Umbilical cord (tissue), 1 donor: ENCODE measurements at regions not wholly inside any gene's neighbourhood (a gene's known extent, or its start where the extent isn't known, plus 50 kb on each side); places are given as distances from the start of the nearest gene placed in this dataset.

Experiments used
- DNase-seq: peaks from one replicate; pipeline ENCODE4 v3.0.0-alpha.2; 2015; ENCODE audit warnings: low spot score

DNA sequence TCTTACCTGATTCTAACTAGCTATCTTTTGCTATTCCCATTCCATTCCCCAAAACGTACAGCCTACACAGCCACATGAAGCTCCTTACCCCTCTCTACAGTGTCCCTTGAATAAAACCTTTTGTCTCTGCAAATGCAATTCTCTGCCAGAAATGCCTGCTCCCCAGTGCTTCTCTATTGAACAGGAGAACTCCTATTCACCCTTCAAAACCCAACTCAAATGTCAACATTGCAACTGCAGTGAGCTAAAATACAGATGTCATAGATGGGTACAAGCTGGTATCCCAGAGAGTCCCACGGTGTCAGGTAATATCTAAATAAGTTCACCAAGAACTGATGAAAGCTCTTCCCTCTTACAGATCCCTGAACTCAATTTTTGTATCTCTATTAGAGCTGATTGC is 421.7 kb downstream of the INSC start:
- no peak for DNase-seq

DNA sequence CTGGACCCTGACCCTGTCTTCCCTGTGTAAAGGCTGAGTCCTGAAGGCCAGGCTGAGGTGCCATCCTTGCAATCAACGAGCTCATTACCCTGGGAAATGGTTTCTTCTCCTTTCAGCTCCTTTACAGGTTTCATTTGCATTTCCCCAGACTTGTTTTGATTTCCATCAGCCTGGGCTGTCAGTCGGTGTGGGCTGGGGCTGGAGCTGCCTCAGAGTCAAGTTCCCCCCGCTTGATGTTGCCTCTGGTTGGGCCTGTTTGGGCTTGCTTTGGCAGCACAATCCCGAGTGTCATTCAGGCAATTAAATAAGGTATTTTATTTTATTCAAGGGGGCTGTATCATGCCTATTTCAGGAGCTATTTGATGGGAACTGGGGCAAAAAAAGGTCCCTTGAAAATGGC is 424.9 kb downstream of the INSC start:
- DNase-seq, result peak; percentile 22

- no peak for DNase-seq
These were observed 426.4 kb downstream of the INSC start for GRCh38 chr11:15541079-15541478.

- no peak for DNase-seq
These were observed 429.6 kb downstream of the INSC start for GRCh38 chr11:15544353-15544752.

DNA sequence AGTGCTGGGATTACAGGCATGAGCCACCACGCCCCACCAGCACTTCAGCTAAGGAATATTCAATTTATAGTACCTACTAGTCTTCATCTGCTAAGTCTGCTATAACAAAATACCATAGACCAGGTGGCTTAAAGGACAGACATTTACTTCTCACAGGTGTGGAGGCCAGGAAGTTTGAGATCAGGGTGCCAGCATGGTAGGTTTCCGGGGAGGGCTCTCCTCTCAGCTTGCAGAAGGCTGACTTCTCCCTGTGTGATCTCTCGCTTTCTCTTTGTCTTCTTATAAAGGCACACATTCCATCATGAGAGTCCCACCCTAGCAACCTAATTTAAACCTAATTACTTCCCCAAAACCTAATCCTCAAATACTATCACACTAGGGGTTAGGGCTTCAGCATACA is 433.0 kb downstream of the INSC start:
- no peak for DNase-seq

DNA sequence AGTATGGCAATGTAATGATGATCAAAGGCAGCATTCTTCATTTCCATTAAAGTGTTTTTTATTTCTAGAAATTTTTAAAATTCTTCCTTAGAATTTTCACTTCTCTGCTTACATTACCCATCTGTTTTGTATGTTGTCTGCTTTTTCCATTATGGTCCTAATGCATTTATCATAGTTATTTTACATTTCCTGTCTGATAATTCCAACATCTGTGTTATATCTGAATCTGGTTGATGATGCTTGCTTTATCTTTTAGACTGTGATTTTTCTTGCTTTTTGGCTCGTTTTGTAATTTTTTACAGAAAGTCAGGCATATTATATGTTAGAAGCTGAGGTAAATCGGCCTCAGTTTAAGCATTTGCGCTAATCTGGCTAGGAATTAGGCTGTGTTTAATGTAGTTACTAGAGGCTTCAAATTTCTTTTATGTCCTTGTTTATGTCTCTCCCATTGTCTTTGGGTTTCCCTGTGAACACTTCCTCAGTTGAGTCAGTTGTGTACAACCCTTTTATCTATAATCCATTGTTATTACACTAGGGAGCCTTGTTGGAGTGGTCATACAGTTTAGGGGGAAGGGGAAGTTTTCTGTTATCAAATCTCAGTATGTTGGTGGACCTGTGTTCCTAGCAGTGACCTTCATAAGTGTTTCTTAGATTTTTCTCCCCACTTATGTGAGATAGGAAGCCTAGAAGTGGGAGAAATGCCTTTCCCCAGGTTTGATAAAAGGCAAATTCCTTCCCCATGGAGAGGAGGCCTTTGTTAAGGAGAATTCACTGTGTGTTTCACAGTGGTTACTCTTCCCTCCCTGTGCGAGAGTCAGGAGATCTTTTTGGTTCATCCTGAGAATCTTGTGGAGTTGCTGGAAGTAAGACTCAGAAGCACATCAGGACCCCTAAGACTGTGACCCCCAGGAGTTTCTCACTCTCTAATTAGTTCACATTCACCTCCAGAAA is 437.5 kb downstream of the INSC start:
- peak; percentile 51 for DNase-seq

DNA sequence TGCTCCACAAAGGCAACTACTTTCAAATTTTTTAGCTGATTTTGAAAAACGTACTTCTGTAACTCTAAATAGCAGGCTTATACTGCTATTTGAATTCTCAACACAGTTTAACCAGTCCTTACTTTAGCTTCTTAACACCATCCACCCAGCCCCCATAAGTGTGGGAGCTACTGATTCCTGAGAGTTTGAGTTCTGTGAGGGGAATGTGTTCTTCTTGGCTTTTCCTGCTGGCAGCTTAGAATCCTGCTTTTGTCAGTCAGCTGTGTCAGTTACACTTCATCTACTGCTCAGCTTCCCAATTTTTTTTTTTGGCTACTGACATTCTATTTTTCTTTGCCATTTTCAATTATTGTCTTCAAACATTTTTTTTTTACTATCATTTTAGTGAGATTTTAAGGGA is 440.4 kb downstream of the INSC start:
- DNase-seq, result no peak

GRCh38 chr11:15557457-15558230 is 442.9 kb downstream of the INSC start:
- DNase-seq, result no peak

GRCh38 chr11:15558513-15559181 is 443.9 kb downstream of the INSC start:
- DNase-seq, result no peak

DNA sequence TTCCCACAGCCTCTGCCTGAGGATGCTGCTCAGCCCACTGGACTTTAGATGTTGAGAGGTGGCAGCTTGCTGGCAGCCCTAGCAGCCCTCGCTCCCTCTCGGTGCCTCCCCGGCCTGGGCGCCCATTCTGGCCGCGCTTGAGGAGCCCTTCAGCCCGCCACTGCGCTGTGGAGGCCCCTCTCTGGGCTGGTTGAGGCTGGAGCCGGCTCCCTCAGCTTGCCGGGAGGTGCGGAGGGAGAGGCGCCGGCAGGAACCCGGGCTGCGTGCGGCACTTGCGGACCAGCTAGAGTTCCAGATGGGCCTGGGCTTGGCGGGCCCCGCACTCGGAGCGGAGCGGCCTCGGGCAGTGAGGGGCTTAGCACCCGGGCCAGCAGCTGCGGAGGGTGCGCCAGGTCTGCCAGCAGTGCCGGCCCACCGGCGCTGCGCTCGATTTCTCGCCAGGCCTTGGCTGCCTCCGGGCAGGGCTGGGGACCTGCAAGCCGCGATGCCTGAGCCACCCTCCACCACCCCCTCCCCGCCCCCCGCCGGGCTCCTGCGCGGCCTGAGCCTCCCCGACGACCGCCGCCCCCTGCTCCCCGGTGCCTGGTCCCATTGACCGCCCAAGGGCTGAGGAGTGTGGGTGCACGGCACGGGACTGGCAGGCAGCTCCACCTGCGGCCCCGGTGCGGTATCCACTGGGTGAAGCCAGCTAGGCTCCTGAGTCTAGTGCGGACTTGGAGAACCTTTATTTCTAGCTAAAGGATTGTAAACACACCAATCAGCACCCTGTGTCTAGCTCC is 446.2 kb downstream of the INSC start:
- DNase-seq, result no peak

GRCh38 chr11:15562230-15562629 is 447.5 kb downstream of the INSC start:
- no peak for DNase-seq

DNA sequence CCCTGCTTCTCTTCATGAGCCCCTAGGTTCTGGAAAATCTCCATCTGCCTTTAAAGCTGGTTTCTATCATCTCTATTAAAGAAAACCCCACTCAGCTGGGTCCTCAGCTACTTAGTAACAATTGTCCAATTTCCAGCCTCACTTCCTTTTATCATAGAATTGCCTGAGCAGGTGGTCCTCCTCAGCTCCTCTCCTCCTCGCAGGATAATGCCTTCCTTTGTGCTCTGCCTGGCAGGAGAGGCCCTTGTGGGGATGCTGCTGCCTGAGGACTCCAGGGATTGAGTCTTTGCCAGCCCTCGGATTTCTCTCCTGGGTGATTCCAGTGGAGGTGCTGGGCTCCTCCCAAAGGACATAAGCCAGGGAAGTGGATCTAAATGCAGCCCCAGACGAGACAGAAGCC is 448.3 kb downstream of the INSC start:
- no peak for DNase-seq

- DNase-seq, result no peak
These were observed 451.2 kb downstream of the INSC start for GRCh38 chr11:15565880-15566279.

- no peak for DNase-seq
These were observed 453.7 kb downstream of the INSC start for GRCh38 chr11:15568440-15568839.

- peak; percentile 14 for DNase-seq
These were observed 454.7 kb downstream of the INSC start for GRCh38 chr11:15569305-15570025.

GRCh38 chr11:15575409-15575808 is 460.7 kb downstream of the INSC start:
- DNase-seq, result no peak

DNA sequence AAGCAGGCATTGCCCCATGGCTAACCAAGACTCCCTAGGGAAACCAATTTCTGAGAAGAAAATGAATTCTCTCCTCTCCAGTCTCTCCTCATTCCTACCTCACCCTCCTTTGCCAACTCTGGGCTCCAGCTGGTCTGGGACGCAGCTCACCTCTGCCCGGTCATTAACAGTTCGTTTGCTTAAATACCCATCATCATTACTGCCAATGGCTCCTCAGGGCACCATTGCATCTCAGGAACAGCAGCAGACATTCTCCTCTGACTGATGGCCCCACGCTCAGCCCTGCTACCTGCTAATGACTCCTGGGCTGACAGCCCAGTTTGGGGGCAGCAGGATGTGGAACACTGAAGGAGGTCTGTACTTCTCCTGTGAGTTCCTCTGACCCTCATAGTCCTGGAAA is 462.0 kb downstream of the INSC start:
- DNase-seq, result no peak

DNA sequence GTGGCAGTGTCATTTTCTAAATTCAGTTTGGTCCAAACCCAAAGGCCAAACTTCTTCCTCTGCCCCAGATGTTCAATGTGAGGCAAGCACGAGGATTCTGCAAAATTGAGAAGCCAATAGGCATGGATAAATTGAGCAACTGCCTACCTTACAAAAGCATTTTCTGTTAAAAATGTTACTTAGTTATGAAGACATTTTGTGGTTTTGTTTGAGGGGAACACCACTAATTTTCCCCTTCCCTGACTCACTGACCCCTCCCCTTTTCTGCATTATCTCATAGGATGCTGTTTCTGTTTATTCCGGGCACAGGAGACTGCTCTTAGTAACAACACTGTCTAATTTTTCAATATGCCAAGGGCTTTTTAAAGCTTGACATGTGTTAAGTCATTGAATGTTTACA is 462.8 kb downstream of the INSC start:
- DNase-seq, result no peak

- no peak for DNase-seq
These were observed 464.7 kb downstream of the INSC start for GRCh38 chr11:15579287-15580001.
